ENCODE measurements at regions not wholly inside any gene's neighbourhood (a gene's known extent, or its start where the extent isn't known, plus 50 kb on each side); places are given as distances from the start of the nearest gene placed in this dataset.

DNA sequence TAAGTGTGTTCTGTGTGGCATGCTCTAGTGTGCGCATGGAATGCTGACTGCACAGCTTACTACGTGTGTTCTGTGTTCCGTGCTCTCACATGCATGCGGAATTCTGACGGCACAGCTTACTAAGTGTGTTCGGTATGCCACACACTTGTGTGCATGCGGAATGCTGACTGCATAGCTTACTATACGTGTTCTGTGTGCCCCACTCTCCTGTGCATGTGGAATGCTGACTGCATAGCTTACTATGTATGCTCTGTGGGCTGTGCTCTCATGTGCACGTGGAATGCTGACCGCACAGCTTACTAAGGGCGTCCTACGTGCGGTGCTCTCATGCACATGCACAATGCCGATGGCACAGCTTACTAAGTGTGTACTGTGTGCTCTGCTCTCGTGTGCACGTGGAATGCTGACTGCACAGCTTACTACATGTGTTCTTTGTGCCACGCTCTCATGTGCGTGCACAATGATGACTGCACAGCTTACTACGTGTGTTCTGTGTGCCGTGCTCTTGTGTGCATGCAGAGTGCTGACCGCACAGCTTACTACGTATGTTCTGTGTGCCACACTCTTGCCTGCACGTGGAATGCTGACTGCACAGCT lies 548.9 kb downstream of the IRX1 start:
- TF ChIP-seq, protein P1, sequence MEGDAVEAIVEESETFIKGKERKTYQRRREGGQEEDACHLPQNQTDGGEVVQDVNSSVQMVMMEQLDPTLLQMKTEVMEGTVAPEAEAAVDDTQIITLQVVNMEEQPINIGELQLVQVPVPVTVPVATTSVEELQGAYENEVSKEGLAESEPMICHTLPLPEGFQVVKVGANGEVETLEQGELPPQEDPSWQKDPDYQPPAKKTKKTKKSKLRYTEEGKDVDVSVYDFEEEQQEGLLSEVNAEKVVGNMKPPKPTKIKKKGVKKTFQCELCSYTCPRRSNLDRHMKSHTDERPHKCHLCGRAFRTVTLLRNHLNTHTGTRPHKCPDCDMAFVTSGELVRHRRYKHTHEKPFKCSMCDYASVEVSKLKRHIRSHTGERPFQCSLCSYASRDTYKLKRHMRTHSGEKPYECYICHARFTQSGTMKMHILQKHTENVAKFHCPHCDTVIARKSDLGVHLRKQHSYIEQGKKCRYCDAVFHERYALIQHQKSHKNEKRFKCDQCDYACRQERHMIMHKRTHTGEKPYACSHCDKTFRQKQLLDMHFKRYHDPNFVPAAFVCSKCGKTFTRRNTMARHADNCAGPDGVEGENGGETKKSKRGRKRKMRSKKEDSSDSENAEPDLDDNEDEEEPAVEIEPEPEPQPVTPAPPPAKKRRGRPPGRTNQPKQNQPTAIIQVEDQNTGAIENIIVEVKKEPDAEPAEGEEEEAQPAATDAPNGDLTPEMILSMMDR (IDR thresholded peaks at IDR 0.05) = no peak
- TF ChIP-seq EZH2 (IDR thresholded peaks at IDR 0.05; ENCODE audit: borderline replicate concordance, insufficient read depth, low read depth, low read length, poor library complexity, severe bottlenecking) = no peak
